Left forelimb (tissue), 1 donor: ENCODE measurements at regions not wholly inside any gene's neighbourhood (a gene's known extent, or its start where the extent isn't known, plus 50 kb on each side); places are given as distances from the start of the nearest gene placed in this dataset.

Experiments used
- DNase-seq: peaks from one replicate; pipeline ENCODE4 v3.0.0-alpha.2; 2018; ENCODE audit warnings: low spot score

DNA sequence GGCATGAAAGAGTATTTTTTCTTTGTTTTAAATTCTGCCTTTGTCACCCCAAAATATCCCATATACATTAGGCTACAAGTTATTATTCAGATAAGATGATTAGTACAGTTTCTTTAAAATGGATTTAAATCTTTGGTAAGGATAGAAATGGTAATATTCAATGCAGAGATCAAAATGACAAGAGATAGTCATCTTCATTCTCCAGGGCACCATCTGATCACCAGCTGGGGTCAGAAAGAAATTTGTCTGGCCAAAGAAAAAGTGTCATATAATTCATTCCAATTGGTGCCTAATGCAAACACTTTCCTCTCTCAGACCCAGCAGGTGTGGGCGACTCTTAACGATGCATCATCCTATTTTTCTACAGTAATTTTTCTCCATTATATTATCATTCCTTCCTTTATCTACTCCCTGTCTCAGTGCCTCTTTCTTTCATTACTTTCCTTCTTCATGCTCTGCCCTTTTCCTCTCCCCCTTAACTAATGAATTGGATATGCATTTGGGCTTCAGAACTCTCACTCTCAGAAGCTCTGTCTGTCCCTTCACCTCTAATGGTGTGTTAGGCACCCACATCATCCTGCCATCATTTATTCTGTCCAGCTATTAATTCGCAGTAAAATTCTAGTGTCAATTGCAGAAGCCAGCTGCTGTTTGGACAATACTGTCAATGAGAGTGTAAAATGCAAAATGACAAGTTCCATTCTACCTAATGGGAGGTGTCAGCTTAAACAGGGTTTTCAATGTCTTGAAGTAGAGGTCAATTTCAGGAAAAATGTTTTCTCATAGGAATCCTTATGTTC is 570.5 kb downstream of the TDRD15 start:
- DNase-seq: no peak

DNA sequence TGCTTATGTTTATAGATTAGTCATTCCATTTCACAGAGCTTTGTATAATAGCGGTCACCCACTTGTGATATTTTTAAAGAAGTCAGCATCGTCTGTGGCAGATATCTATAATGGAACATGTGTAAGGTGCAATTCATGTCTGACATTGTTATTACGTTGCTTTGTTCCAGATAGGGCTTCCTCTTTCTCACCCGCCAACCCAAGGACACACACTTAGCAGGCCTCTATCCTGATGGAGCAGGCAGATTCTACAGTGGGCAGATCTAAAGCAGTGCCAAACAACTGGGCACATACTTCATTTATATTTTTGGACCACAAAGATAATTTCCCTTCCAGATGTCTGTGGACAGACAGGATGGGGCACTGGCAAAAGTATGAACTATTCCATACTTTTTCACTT is 573.1 kb downstream of the TDRD15 start:
- no peak for DNase-seq

DNA sequence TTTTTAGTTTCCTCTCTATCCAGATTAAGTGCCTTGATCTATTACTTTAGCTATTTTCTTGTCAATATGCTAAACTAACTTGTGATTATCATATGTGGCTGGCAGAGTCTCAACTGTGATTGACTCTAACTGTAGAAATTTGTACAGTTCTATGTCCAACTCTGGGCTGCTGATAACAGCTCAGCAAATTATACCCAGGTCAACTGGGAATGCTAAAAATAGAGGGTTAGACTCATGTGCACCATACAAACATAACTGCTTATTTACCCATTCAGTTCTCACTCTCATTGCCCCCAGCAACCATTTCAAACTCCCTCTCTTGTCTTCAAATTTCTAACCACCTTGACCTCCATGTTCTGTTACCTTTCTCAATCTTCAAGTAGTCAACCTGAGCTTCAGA is 576.9 kb downstream of the TDRD15 start:
- no peak for DNase-seq

DNA sequence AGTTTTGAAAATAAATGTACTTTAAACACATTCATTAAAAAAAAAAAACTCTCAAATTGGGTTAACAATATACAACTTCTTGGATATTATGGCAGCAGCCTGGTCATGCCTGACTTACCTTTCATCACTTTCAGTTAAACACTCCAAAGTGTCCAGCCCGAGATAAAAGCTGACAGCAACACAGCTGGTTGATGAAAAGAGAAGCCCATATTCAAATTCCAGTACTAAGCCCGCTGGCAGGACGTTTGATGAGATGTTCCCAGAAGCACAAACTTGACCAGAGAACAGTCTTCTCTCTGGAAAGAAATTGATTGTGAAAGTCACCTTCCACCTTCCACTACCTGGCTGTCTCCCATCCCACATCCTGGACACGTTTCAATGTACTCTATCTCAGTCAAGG is 586.3 kb downstream of the TDRD15 start:
- DNase-seq: no peak

DNA sequence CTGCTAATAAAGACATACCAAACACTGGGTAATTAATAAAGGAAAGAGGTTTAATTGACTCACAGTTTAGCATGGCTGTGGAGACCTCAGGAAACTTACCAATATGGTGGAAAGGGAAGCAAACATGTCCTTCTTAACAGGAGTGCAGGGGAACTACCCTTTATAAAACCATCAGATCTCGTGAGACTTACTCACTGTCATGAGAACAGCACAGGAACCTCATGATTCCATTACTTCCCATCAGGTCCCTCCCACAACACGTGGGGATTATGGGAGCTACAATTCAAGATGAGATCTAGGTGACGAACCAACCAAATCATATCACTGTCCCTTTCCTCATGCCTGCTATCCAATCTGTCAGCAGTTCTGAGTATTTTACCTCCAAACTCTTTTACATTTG is 586.7 kb downstream of the TDRD15 start:
- no peak for DNase-seq

DNA sequence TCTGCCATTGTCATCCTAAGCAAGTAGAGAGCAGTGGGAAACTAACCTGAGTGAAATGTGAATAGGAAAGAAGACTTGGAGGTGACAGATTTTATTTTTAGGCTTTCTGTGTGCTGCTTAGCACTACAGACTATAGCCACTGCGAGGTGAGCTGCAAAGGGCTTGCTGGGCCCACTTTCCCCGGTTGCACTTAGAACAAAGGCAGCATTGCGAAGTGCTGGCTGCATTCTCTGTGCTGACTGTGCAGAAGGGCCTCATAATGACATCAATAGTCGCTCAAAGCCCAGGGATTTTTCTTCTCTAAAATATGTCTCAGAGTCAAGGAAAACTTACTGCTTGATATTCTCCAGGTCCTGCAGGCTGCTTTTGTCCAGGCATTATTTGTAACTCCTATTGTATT is 592.1 kb downstream of the TDRD15 start:
- DNase-seq: no peak

DNA sequence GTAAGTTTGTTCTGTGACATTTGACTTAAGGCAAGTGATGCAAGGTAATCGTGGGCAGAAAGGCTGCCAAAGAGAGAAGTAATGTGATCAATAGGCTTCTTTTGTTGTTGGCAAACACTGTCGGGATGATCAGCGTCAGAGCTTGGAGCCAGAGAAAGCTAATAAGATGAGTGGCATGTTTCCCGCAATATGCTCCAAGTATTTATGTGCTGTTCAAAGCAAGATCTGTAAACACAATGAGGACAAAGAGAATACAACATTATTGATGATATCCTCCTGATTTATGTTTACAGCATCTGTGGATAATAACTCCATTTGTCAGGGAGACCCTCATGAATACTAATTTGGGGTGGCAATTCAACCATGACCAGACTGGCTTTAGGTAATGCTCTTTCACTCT is 603.3 kb downstream of the TDRD15 start:
- no peak for DNase-seq

DNA sequence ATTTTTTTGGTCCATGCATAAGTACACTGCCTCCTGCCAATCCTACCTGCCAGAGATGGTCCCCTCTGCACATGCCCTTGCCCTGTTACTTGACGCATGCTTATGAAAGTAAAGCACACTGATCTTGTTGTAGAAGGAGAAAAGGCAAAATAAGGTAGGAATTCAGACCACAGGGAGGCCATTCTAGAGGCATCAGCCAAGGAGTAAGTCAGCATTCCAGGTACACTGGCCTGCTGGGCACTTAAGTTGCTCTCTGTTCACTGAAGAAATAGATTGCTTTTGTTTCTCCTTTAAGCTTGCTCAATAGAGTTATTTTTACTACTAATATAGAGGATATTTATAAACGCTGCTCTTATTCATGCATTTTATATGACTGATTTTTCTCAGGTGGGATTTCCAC is 604.4 kb downstream of the TDRD15 start:
- no peak for DNase-seq

DNA sequence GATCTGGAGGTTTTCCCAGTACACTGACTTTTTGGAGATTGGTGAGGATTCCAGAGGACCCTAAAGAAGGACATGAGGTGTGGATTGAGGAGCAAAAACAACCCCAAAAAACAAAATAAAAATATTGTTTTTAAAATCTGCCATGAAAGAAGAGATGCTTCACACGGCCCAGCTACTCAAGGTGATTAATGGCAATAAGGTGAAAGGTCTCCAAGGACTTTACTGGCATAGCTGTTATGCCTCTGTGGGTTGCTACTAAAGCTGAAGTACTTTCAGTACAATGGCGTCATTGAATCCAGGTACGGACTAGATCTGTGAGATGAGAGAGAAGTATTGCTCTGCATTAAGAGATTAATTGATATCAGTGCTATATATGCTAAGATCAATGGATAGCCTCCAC is 606.4 kb downstream of the TDRD15 start:
- no peak for DNase-seq

DNA sequence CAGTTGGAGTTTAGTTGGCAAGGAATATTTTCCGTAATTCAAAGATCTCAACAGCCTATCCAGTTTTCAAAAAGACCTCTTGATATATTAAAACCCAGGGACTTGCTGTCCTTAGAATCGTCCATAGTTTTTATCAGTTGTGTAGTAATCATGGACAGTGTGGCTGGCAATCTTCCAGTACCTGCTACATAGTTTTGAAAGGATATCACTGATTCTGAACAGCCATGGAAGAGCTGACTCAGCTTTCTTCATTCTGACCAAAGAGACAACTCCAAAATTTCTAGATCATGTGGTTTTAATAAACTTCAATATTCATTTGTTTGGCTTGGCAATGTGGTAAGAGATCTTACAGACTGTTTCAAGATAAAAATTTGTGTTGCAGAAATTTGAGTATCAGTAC is 616.7 kb downstream of the TDRD15 start:
- DNase-seq: no peak

DNA sequence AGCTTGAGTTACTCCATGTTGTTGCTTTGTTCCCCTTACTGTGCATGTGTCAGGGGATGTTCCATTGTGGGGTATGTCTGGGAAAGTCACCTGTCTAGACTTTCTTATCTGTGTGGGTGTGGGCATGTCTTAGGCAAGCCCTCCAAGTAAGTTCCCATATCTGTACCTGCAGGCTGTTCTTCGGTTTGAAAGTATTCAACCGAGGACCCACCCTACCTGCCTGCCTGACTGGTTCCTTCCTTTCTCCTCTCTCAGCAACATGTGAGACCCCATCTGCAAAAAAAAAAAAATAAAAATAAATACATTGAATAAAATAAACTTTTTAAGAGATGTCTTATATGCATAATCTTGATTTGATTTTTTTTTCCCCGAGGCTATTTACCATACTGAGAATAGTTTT is 622.7 kb downstream of the TDRD15 start:
- DNase-seq: no peak

DNA sequence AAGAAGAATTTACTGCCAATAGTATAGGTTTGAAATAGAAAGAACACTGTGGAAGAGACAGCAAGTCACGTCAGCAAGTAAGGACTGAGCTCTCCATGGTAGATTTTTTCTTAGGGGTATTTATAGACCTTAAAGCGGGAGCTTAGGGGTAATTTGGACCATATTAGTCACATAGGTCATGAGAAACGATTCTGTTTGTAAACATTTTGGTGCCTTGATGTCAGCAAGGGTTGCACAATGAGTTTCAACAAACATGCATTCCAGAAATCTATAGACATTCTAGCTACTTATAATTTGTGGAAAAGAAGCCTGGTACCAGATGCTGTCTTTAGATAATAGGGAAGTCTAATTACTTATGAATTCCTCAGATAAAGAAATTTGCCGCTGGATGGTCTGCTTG is 624.7 kb downstream of the TDRD15 start:
- DNase-seq: no peak

DNA sequence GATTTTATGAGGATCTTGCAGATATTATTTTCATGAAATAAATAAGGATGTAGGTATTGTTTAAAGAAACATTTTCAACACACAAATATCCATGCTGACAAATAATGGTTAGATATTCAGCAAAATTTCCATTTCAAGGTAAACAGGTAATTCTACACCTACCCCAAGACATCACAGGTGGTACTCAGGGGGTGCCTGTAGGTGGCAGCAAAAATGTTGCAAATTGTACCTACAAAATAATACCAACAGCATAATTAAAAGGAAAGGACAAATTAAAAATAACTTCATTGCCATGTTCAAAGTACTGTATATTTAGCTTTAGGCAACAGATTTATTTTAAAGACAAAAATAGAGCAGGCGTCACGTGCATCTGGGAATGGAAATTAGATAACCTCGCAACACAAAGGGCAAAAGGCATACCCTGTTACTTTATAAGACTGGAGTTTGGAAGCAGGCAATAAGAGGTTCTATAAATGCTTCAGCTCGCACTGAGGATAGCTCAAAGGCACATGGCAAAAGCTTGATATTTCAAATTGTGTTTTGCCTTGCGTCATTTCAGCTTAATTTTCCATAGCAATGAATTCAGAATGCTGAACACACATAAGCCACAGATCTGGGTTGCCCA is 630.5 kb downstream of the TDRD15 start:
- no peak for DNase-seq

DNA sequence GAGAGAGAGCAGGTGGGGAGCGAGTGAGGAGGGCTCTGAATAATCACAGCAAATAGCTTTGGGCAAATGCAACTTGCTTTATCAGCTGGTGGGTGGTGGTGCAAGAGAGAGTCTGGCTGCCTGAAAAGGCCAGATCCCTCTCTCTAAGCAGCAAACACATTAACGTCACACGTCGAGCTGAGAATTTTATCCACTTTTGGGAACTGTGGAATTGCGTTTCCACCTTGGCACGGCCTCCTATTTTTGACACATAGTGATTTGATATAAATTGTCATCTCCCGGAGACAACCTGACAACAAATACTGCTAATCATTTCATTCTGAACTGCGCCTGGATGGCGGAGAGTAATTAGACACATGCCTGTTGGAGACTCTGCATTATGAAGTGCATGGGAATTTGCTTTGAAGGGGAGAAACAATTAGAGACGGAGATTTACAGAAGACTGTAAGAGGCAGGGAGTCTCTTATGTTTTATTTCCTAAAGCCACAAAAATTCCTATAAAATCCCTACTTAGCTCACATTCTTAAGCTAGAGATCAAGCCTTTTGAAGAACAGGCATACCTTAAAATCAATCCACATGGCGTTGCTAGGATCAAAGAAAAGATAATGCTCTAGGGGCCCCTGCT is 634.1 kb downstream of the TDRD15 start:
- DNase-seq: no peak

DNA sequence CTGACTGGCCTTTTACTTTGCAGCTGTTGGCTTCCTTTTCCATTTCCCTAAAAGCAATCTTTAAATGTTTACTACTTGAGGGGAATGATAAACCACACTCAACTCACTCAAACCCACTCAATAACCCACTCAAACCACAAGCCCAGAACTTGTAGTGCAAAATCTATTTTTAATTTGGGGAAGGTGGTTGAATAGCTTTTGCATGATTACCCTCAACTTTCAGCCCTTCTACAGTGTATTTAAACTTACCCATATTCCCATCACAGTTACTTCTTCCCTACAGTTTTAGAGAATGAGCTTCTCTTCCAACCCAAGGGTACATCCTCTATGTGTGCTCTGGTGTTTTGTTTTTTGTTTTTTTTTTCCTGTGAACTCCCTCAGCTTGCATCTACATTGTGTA is 636.1 kb downstream of the TDRD15 start:
- DNase-seq: no peak

DNA sequence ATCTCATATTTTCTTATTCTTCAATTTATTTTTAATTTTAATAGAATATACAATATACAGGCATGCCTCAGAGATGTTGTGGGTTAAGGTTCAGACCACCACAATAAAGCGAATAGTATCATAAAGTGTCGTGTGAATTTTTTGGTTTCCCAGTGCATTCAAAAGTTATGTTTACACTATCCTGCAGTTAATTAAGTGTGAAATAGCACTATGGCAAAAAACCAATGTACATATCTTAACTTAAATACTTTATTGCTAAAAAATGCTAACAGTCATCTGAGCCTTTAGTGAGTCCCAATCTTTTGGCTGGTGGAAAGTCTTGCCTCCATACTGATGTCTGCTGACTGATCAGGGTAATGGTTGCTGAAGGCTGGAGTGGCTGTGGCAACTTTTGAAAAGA is 637.6 kb downstream of the TDRD15 start:
- DNase-seq: no peak

DNA sequence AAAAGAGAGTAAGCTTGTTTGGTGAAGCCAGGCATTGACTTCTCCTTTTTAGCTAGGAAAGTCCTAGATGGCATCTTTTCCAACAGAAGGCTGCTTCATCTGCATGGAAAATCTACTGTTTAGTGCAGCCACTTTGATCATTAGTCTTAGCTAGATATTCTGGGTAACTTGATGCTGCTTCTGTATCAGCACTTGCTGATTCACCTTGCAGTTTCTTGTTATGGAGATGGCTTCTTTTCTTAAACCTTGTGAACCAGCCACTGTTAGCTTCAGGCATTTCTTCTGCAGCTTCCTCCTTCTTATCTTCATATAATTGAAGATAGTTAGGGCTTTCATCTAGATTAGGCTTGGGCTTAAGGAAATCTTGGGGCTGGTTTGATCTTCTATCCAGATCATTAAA is 639.7 kb downstream of the TDRD15 start:
- no peak for DNase-seq

DNA sequence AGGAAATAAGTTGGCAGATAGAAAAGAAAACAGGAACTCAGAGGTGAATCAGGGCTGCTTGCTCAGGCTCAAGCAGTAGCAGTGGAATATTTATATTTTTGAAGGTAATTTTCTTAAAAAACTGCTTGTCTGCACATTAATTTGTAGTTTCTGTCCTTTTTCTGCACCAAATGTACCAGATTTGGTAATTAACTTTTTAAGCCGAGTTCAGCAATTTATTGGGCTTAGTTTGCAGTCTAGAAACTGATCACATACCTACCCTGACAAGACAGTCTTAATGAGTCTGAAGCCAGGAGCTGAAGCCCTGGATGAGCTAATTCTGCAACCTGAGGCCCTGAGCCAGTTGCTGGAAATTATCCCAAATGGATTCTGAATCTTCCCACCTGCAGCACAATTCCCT is 647.0 kb downstream of the TDRD15 start:
- DNase-seq: no peak

DNA sequence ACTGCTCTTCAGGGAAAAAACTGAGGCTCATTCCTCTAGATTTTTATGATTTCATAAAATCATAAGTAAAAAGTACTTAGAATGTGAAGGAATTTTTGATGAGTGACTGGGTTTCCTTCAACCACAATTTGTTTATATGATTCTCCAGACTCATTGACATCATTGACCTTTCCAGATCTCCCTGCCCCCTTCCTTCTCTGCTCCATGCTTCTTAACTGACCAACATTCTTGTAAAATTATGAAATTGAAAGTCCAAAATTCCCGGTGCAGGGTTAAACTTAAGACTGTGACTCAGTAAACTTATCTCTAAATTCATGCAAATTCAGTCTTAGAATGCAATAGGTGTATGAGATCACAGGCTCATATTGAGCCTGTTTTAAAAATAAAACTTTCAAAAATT is 648.9 kb downstream of the TDRD15 start:
- no peak for DNase-seq

DNA sequence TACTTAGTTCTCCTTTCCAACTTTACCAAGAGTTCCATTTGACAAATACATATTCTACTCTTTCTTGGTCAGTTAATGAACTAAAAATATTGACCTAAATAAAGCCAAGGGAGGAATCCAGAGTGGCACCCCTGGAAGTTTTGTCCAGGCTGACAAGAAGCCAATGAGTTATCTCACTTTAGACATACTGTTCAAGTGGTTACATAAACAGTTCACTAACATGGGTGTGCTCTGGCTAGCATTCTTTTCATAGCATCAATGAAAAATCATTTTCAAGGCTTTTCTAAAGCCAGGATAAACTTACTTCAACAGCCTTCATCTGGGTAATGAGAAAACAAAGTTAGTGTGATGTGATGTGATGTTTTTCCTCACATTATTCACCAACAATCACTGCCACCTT is 649.4 kb downstream of the TDRD15 start:
- DNase-seq: no peak

DNA sequence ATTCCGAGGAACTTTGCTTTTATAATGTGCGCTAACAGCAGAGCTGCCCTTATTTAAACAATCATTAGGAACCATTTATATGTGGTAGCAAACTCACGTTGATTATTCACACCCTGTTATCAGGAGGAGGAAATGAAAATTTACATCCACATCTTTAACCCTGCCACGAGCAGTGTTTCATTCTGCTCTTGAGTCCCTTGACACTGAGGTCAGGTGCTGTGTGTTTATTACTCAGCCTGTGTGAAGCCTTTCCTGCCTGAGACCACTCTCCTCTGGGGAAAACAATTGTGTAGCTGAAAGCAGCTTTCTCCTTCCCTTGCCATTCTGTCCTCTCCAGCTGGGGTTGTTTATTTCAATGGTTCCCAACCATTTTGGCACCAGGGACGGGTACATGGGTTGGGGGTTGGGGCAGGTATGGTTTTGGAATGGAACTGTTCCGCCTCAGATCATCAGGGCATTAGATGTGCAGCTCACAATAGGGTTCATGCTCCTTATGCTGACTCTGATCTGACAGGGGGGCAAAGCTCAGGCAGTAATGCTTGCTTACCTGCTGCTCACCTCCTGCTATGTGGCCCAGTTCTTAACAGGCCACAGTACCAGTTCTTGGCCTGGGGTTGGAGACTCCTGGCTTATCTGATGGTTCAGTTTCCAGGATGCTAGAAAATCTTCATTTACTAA is 651.1 kb downstream of the TDRD15 start:
- no peak for DNase-seq

DNA sequence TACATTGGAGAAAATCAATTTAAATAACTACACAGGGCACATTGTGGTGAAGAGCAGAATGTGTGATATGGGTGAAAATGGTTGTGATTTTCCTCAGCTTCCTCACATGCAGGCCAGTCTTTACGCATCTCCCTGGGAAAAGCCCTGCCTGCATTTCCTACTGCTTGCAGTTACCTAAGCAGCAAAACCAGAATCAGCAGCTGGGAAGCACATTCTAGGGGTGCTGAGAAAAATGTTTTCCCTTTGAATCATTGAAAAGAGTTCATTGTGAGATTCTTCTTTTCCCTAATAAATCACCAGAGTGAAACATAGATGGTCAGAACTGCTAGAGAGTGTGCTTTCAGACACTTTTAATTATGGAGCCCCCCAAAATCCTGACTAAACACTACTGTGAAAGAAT is 656.0 kb downstream of the TDRD15 start:
- no peak for DNase-seq

DNA sequence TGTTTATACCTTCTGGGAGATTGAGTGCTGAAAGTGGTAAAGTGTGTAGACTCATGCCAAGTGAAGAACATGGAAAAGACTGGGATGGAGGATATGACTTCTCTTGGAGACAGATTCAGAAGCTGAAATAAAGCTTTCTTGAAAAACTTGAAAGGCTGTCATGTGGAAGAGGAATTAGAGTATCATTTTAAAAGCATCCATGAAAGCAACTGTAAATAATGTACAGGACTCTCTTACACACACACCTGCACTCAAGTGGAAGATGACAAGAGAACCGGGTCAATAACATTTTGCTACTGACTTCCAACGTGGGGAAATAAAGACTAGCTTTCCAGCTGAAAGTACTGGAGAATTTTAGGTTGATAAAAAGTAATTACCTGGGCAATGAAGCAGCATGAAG is 658.2 kb downstream of the TDRD15 start:
- no peak for DNase-seq
